ENCODE measurements at regions not wholly inside any gene's neighbourhood (a gene's known extent, or its start where the extent isn't known, plus 50 kb on each side); places are given as distances from the start of the nearest gene placed in this dataset.

DNA sequence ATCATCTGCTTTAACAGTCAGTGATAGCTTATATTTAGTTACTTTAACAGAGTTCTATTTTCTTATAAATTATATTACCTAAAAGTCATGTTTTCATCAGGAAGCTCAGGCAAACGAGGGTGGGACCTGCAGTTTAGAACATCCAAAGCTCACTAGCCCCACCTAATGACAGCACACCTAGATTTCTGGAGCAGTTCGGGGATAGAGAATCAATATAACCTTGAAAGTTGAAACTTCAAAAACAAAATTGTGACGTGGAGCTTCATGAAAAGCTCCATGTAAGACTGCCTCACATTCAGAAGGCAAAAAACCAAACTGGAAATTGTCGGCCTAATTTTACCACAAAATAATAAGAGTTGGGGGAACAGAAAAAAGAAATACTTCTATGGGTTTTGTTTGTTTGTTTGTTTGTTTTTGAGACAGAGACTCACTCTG is 185.9 kb upstream of the CCDC150 start:
- TF ChIP-seq YY1 (IDR thresholded peaks at IDR 0.05; ENCODE audit: insufficient read depth, insufficient read length) = no peak
- no peak for TF ChIP-seq ZNF274 (IDR thresholded peaks at IDR 0.05; ENCODE audit: low read depth, low read length)
